Nephron (organoid): ENCODE measurements at regions not wholly inside any gene's neighbourhood (a gene's known extent, or its start where the extent isn't known, plus 50 kb on each side); places are given as distances from the start of the nearest gene placed in this dataset.

Experiments
- H3K27ac Mint-ChIP-seq, 3 experiments: 2 replicates each; pipeline ENCODE4 v1.8.0; 2020; ENCODE audit warnings: mixed read lengths in 3 of 3, mild to moderate bottlenecking in 2 of 3, moderate library complexity in 1 of 3
- H3K27me3 Mint-ChIP-seq: 2 replicates; pipeline ENCODE4 v1.8.0; 2021; ENCODE audit warnings: low read depth, mild to moderate bottlenecking, moderate library complexity, mixed read lengths
- H3K36me3 Mint-ChIP-seq: 2 replicates; pipeline ENCODE4 v1.8.0; 2020; ENCODE audit warnings: low read depth, mixed read lengths
- H3K4me1 Mint-ChIP-seq: 2 replicates; pipeline ENCODE4 v1.8.0; 2020; ENCODE audit warnings: mixed read lengths
- H3K4me3 Mint-ChIP-seq, 3 experiments: 2 replicates each; pipeline ENCODE4 v1.8.0; 2020; ENCODE audit warnings: mild to moderate bottlenecking in 3 of 3, mixed read lengths in 3 of 3, moderate library complexity in 2 of 3
- H3K9me3 Mint-ChIP-seq: 2 replicates; pipeline ENCODE4 v1.8.0; 2020; ENCODE audit warnings: mixed read lengths
- CTCF ChIP-seq, 3 experiments: fragments of 200-600 bp; sonication (generic); IDR thresholded peaks; one replicate each; pipeline ENCODE4 v1.5.0; 2021; ENCODE audit warnings: antibody characterized with exemption in 3 of 3; ENCODE audit not compliant: unreplicated experiment in 3 of 3

DNA sequence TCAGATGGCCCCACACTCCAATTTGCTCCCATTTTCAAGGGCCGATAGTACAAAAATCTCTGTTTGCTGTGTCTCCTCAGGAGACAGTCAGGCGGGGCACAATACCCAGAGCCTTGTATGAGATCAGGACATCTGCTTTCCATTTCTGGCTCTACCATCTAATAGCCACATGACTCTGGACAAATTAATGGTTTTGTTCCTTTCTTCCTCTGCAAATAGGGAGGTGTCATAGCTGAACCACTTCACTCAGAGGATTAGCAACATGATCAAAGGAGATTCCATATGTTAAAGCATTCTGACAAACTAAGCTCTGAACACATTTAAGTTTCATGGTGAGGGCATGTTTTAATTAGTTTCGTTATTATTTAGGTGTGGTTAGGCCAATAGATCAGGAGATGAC lies 602.1 kb upstream of the SYT4 start:
- H3K4me3 Mint-ChIP-seq = no peak overlapping the region
- H3K9me3 Mint-ChIP-seq = no peaks in the 10 kb centered on the region
- H3K4me1 Mint-ChIP-seq = peaks cover 41% of the 10 kb centered on the region
- H3K36me3 Mint-ChIP-seq = no peaks in the 10 kb centered on the region
- H3K27ac Mint-ChIP-seq = peak overlapping the region in 1 of 3 experiments; percentile 24
- peaks cover 6% of the 10 kb centered on the region for H3K27me3 Mint-ChIP-seq
- TF ChIP-seq CTCF (IDR thresholded peaks at IDR 0.05; ENCODE audit: unreplicated experiment in 3 of 3) = no peak

DNA sequence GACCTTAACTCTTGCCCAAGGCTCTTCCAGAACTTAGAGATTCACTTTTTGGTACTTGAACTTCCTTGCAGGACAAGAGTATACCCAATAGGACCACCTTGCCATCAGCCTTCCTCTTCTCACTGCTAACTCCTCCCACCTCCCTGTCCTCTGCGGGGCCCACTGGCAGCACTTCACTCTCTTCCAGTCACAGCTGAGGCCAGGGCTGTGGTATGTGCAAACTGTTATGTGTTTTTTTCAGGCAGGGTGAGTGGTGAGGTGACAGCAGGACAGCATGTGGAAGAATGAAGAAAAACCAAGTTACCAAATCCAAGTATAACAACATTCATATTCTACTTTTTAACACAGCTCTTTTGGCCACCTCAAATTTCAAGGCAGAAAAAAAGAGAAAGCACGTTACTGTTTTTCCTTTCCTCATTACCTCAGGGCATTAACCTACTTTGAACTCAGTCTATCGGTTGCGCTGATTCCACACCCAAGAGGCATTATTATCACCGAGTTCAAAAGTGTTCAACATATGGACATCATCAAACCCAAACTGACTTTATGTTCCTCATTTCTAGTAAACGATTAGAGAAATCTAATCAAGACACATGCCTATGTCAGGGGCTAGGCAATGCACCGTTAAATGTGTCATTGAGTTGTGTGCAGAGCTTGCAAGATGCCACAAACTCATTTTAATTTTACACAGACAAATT lies 605.2 kb upstream of the SYT4 start:
- Mint-ChIP-seq H3K9me3 (no peaks in the 10 kb centered on the region), H3K36me3 (no peaks in the 10 kb centered on the region), H3K4me3 (no peak overlapping the region), H3K27ac (peak overlapping the region in 1 of 3 experiments; percentile 50), H3K4me1 (peaks cover 16% of the 10 kb centered on the region), H3K27me3 (peaks cover 6% of the 10 kb centered on the region)
- no peak for TF ChIP-seq CTCF (IDR thresholded peaks at IDR 0.05; ENCODE audit: unreplicated experiment in 3 of 3)

DNA sequence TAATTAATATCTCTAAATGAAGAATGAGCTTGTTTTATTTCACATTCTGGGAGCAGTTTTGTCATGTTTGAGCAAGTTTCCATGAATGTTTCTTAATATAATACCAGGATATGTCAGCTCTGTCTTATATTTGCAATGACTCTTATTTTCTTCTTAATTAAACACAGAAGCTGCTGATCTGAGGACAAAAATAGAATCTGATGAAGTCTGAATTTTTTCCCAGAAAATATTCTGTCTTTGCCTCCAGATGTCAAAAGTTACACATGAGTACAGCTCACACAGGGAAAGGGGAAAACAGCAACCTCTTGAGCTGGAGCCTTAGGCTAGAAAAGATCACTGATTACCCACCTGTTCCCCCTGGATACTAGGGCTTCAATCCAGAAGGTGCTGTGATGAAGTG lies 606.6 kb upstream of the SYT4 start:
- Mint-ChIP-seq H3K27ac (no peak overlapping the region), H3K36me3 (no peaks in the 10 kb centered on the region), H3K4me3 (no peak overlapping the region), H3K4me1 (peaks cover 6% of the 10 kb centered on the region), H3K9me3 (no peaks in the 10 kb centered on the region), H3K27me3 (peaks cover 6% of the 10 kb centered on the region)
- no peak for TF ChIP-seq CTCF (IDR thresholded peaks at IDR 0.05; ENCODE audit: unreplicated experiment in 3 of 3)

DNA sequence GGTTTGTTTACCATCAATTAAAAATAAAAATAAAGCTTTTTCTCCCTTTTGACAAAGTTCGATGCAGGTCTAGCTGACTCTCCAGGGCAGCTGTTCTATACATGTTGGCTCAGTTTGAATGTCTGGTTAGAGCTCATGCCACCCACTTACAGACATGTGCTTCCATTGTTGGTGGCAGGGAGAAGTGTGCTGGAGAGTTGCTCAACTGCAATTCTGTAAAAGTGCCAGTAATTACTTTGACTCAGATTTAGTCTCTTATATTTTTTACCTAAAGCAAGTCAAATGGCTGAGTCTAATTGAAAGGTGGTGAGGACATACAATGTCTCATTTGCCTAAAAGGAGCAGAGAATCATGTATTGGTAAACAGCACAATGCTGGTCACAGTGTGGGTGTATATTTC lies 609.1 kb upstream of the SYT4 start:
- Mint-ChIP-seq H3K27ac (no peak overlapping the region), H3K9me3 (no peaks in the 10 kb centered on the region), H3K4me1 (peaks cover 6% of the 10 kb centered on the region), H3K27me3 (no peaks in the 10 kb centered on the region), H3K36me3 (no peaks in the 10 kb centered on the region), H3K4me3 (no peak overlapping the region)
- TF ChIP-seq CTCF (IDR thresholded peaks at IDR 0.05; ENCODE audit: unreplicated experiment in 3 of 3) = no peak

GRCh38 chr18:43887491-43887890 lies 610.2 kb upstream of the SYT4 start:
- TF ChIP-seq CTCF (IDR thresholded peaks at IDR 0.05; ENCODE audit: unreplicated experiment in 3 of 3) = no peak
- Mint-ChIP-seq H3K27me3 (no peaks in the 10 kb centered on the region), H3K36me3 (no peaks in the 10 kb centered on the region), H3K27ac (no peak overlapping the region), H3K9me3 (no peaks in the 10 kb centered on the region), H3K4me3 (no peak overlapping the region), H3K4me1 (peaks cover 4% of the 10 kb centered on the region)

DNA sequence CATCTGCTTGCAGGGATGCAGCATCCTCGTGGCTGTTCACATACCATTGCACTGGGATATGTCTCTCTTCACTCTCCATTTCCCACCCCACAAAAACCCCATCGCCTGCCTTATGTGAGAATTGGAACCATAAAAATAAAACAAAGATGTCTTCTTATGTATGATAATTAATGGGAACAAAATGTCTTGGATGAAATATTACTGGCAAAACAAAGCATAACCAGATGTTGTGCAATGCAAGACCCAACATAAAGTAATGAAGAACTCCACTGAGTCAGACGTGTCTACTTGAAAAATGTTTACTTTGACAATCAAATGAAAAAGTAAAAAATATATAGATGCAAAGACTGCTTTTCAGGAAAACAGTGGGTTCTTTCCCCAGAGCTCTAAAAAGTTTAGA lies 611.3 kb upstream of the SYT4 start:
- Mint-ChIP-seq H3K9me3 (no peaks in the 10 kb centered on the region), H3K36me3 (no peaks in the 10 kb centered on the region), H3K4me1 (no peaks in the 10 kb centered on the region), H3K4me3 (no peak overlapping the region), H3K27me3 (no peaks in the 10 kb centered on the region), H3K27ac (no peak overlapping the region)
- no peak for TF ChIP-seq CTCF (IDR thresholded peaks at IDR 0.05; ENCODE audit: unreplicated experiment in 3 of 3)
